Keratinocyte (primary cell): ENCODE measurements at regions not wholly inside any gene's neighbourhood (a gene's known extent, or its start where the extent isn't known, plus 50 kb on each side); places are given as distances from the start of the nearest gene placed in this dataset.

Experiments used
- CTCF ChIP-seq, 3 experiments: IDR thresholded peaks in 1 of 3; conservative IDR thresholded peaks in 1 of 3; optimal IDR thresholded peaks in 1 of 3; 2 replicates in 2 of 3; 3 replicates in 1 of 3; pipeline versions ENCODE3 to v1.5.1; 2011; ENCODE audit warnings: low read length in 3 of 3, mild to moderate bottlenecking in 3 of 3, moderate library complexity in 2 of 3, control low read depth in 1 of 3, inconsistent platforms in 1 of 3; ENCODE audit not compliant: insufficient read depth in 2 of 3; ENCODE audit errors: extremely low read depth in 1 of 3
- EZH2 ChIP-seq: IDR thresholded peaks from one replicate; pipeline ENCODE4 v1.6.1; 2012; ENCODE audit warnings: inconsistent platforms, mild to moderate bottlenecking, low read length, moderate library complexity

DNA sequence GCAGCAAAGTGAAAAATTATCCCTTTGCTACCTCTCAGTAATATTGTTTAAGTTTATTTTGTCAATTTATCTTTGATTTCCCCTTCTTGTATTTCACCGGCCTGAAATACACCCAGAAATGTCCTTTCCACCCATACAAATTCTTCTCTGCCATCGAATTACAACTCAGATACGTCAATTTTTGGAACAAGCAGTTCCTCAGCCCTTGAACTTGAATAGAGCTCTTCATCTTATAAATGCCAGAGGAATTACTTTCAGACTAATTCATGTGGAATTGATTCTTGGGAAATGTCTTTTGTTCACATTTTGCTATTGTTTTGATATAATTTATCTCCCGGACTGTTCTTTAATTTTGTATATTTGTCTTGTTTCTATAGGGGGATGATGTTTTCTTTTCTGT lies 1359.3 kb upstream of the MIR17HG start:
- TF ChIP-seq CTCF (optimal IDR thresholded peaks at IDR 0.05 in 1 of 3, IDR thresholded peaks at IDR 0.05 in 1 of 3, conservative IDR thresholded peaks at IDR 0.05 in 1 of 3; ENCODE audit: extremely low read depth in 1 of 3, insufficient read depth in 2 of 3, low read length in 3 of 3) (no peak), EZH2 (no peak)
